GM19452 (cell line): ENCODE measurements at regions not wholly inside any gene's neighbourhood (a gene's known extent, or its start where the extent isn't known, plus 50 kb on each side); places are given as distances from the start of the nearest gene placed in this dataset.

Experiments used
- ATAC-seq: cut with Tn5 transposase; IDR thresholded peaks from one replicate; pipeline ENCODE4 v1.9.1; 2021; ENCODE audit not compliant: unreplicated experiment

- ATAC-seq, result no peak
These were observed 54.5 kb upstream of the NUDT12 start for GRCh38 chr5:103617090-103617489.

GRCh38 chr5:103612545-103612944 lies 50.0 kb upstream of the NUDT12 start:
- ATAC-seq, result no peak
